Activated CD4-positive, alpha-beta T cell treated with anti-CD3 and anti-CD28 coated beads, Interleukin-2, amount 10 ng/mL, durations not matched to agents 7 days and 5 days (primary cell): ENCODE measurements at regions not wholly inside any gene's neighbourhood (a gene's known extent, or its start where the extent isn't known, plus 50 kb on each side); places are given as distances from the start of the nearest gene placed in this dataset.
"Not testable (repeated sequence)": the region's sequence is repeated elsewhere in the genome, so short reads cannot be mapped to it uniquely, and the experiment has no call there.

Experiments
- CTCF ChIA-PET: fragments of 350-600 bp; sonication (Branson Sonifier 250); formaldehyde crosslinking; loops from one replicate; lab custom pipeline; 2021; ENCODE audit warnings: antibody characterized with exemption; lab: Charles Lee
- POLR2A ChIA-PET: fragments of 350-600 bp; sonication (Branson Sonifier 250); formaldehyde crosslinking; loops from one replicate; lab custom pipeline; 2021; ENCODE audit warnings: antibody characterized with exemption; lab: Charles Lee
- DNase-seq: peaks from one replicate; pipeline ENCODE4 v3.0.0-alpha.2; 2020
- H3K27ac Mint-ChIP-seq: one replicate; pipeline ENCODE4 v1.8.0; 2021; ENCODE audit warnings: mild to moderate bottlenecking, moderate library complexity, mixed read lengths
- H3K27me3 Mint-ChIP-seq: one replicate; pipeline ENCODE4 v1.8.0; 2021; ENCODE audit warnings: mixed read lengths
- H3K36me3 Mint-ChIP-seq: one replicate; pipeline ENCODE4 v1.8.0; 2021; ENCODE audit warnings: low read depth, mixed read lengths
- H3K4me1 Mint-ChIP-seq: one replicate; pipeline ENCODE4 v1.8.0; 2021; ENCODE audit warnings: mixed read lengths
- H3K4me3 Mint-ChIP-seq: one replicate; pipeline ENCODE4 v1.8.0; 2021; ENCODE audit warnings: mild to moderate bottlenecking, moderate library complexity, mixed read lengths
- H3K9me3 Mint-ChIP-seq: one replicate; pipeline ENCODE4 v1.8.0; 2021; ENCODE audit warnings: mixed read lengths

DNA sequence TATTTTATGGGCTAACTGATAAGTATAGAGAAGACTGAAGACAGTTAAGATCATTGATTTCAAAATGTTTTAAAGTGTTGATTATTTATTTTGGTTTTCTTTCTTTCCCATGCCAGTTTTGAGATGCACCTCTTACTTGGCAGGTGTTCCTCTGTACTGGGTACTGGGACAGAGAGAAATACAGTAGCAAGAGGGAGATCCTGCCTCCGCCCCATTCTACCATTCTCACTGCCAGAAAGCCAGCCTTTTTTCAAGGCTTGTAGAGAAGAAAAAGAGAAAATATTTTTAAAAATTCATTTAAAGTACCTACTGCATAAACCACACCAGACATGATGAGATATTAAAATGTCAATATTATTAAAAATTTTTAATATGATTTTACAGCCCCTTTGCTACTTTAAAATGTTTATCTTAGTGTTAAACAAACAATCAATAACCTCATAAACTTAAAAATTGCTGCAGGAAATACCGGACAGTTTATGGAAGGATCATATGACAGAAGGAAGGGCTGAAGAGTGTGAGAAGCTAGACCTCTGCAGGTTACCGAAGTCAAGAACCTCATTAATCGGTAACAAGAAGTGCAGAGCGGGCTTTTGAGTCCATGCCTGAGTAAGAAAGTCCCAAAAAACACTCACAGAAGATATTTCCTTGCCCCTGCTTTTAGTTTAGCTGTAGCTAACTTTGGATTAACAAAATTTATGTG lies 117.8 kb upstream of the ESR1 start:
- H3K36me3 Mint-ChIP-seq: peaks cover 7% of the 10 kb centered on the region
- ChIA-PET CTCF (interaction anchor here (0.6 to 1.6 kb wide), 3 partner anchors 9 to 63 kb away, joined by 3 to 4 read pairs (median 4); no protein-coding TSS in a partner anchor), POLR2A (no interaction called here)
- peak overlapping the region; percentile 87 for H3K27ac Mint-ChIP-seq
- peaks cover 3% of the 10 kb centered on the region for H3K27me3 Mint-ChIP-seq
- H3K4me1 Mint-ChIP-seq: peaks cover 26% of the 10 kb centered on the region
- no peak for DNase-seq
- H3K4me3 Mint-ChIP-seq: peak overlapping the region; percentile 76
- H3K9me3 Mint-ChIP-seq: no peaks in the 10 kb centered on the region

DNA sequence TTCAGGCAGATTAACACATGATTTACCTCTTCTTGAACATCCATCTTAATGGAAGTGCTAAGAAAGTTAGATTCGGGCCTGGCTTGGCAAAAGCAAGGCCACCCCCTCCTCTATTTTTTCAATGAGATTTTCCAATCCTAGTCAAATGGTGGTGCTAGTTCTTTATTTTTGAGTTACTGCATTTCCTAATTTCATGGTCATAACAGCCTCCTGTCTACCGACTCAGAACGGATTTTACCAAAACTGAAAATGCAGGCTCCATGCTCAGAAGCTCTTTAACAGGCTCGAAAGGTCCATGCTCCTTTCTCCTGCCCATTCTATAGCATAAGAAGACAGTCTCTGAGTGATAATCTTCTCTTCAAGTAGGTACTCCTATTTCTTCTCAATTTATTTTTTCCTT lies 117.2 kb upstream of the ESR1 start:
- peaks cover 26% of the 10 kb centered on the region for H3K4me1 Mint-ChIP-seq
- H3K27me3 Mint-ChIP-seq: peaks cover 3% of the 10 kb centered on the region
- peak overlapping the region; percentile 87 for H3K27ac Mint-ChIP-seq
- peaks cover 7% of the 10 kb centered on the region for H3K36me3 Mint-ChIP-seq
- peak; percentile 11 for DNase-seq
- H3K4me3 Mint-ChIP-seq: peak overlapping the region; percentile 76
- no peaks in the 10 kb centered on the region for H3K9me3 Mint-ChIP-seq
- CTCF ChIA-PET: interaction anchor here (0.6 to 1.6 kb wide), 3 partner anchors 16 to 409 kb away, joined by 3 to 4 read pairs (median 3); no protein-coding TSS in a partner anchor
- POLR2A ChIA-PET: no interaction called here

DNA sequence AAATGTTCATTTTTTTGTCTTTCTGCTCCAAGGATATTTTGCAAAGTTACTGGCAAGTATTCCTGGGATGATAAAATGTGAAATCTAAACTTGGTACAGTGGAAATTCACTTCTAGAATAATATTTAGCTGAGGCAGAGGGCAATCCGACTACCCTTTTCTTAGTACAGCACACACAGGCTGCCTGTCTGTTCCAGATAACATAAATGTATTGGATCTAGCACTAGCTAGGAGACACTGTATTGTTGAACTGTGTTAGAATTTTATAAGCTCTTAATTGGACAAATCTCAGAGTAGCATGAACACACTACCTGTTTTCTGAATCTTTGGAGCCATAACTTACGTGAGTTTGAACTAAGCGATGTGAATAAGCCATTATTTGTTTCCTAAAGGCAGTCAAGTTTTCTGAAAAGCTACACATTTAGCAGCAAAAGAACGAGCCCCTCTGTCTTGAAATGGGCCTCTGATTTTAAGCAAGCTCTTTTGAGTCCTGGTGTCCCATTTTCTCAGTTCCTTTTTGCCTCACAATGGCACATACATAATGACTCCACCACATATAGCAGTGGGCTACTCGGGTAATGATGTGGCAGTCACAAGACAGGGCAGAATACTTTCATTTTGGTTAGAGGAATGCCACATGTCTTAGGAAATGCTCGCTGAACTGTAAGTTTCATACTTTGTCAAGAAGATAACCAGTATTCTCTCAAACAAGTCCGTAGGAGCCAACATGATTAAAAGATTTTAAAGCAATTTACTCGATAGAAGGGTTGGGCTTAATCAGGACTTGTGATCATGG lies 116.5 kb upstream of the ESR1 start:
- DNase-seq: peak; percentile 43
- CTCF ChIA-PET: interaction anchor here (0.7 to 1.6 kb wide), 2 partner anchors 15 to 408 kb away, joined by 3 to 4 read pairs; no protein-coding TSS in a partner anchor
- Mint-ChIP-seq H3K4me3 (peak overlapping the region; percentile 76), H3K9me3 (no peaks in the 10 kb centered on the region), H3K4me1 (peaks cover 26% of the 10 kb centered on the region), H3K27me3 (peaks cover 3% of the 10 kb centered on the region), H3K36me3 (peaks cover 7% of the 10 kb centered on the region), H3K27ac (peak overlapping the region; percentile 87)
- POLR2A ChIA-PET: interaction anchor here (0.6 kb wide), 2 partner anchors 67 to 460 kb away, joined by 3 read pairs; no protein-coding TSS in a partner anchor

DNA sequence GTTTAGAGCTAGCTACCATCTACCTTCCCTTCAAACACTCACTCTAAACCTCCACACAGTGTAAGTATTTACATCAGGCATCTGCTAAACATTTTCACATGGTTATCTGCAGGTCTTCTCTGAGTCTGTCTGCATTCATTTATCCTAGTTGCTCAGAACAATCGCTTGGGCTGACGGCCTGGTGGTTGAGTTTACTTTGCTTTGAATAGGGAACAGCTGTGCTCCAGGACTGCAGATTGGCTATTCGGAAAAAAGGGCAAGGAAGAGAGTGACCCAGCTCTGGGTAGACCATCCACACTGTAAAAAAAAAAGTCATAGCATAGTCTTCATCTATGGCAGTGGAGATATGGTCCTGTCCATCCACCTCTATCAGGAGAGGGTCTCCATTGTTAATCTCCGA lies 115.3 kb upstream of the ESR1 start:
- Mint-ChIP-seq H3K27me3 (peaks cover under 1% of the 10 kb centered on the region), H3K4me3 (no peak overlapping the region), H3K9me3 (no peaks in the 10 kb centered on the region), H3K36me3 (peaks cover 7% of the 10 kb centered on the region), H3K27ac (no peak overlapping the region), H3K4me1 (peaks cover 26% of the 10 kb centered on the region)
- CTCF ChIA-PET: no interaction called here
- POLR2A ChIA-PET: no interaction called here
- no peak for DNase-seq

DNA sequence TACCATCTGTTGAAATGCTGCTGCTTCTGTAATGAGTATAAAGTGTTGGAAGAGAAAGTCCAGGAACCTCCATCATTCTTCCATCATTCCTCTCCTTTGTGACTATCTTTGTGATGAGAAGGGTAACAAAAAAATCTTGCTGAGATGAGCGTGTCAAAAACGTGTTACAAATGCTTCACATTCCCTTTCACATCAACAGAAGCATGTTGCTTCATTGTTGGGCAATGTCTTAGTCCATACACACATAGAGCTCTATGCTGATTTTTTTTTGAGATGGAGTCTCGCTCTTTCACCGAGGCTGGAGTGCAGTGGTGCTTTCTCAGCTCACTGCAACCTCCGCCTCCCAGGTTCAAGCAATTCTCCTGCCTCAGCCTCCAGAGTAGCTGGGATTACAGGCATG lies 114.1 kb upstream of the ESR1 start:
- Mint-ChIP-seq H3K4me3 (no peak overlapping the region), H3K9me3 (no peaks in the 10 kb centered on the region), H3K4me1 (peaks cover 26% of the 10 kb centered on the region), H3K27ac (no peak overlapping the region), H3K36me3 (peaks cover 7% of the 10 kb centered on the region), H3K27me3 (no peaks in the 10 kb centered on the region)
- DNase-seq: no peak
- CTCF ChIA-PET: interaction anchor here (0.5 to 1.0 kb wide), 2 partner anchors 24 to 42 kb away, joined by 3 to 4 read pairs; no protein-coding TSS in a partner anchor
- POLR2A ChIA-PET: no interaction called here

DNA sequence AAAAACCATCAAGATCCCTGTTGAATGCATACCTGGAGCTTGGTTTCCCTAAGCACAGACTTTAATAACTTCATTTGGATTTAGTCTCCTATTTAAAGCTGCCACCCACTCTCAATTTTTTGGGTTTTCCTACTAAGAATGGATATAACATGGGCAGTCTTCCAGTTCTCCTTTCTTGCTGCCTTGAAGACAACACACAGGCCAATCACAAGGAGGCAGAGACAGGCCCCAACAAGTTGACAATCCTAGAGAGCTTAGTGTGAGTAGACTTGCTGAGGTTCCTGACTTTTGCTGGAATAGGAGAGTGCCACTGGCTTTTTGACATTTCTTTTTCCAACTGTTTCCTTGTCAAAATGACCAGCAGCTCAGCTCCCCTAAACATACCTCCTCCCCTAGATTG lies 112.3 kb upstream of the ESR1 start:
- H3K36me3 Mint-ChIP-seq: peaks cover 7% of the 10 kb centered on the region
- no peak overlapping the region for H3K4me3 Mint-ChIP-seq
- no peaks in the 10 kb centered on the region for H3K27me3 Mint-ChIP-seq
- peaks cover 21% of the 10 kb centered on the region for H3K4me1 Mint-ChIP-seq
- DNase-seq: no peak
- POLR2A ChIA-PET: no interaction called here
- H3K27ac Mint-ChIP-seq: no peak overlapping the region
- CTCF ChIA-PET: no interaction called here
- no peaks in the 10 kb centered on the region for H3K9me3 Mint-ChIP-seq

DNA sequence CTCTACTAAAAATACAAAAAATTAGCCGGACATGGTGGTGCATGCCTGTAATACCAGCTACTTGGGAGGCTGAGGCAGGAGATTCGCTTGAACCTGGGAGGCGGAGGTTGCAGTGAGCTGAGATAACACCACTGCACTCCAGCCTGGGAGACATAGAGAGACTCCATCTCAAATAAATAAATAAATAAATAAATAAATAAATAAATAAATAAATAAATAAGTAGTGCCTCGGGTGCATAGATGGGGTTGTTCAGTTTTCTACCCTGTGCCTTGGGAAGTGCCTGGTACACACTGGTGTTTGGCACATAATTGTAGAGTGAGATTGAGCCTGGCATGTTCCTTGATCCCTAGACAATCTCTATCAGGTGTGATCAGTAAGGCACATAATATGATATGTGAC lies 111.2 kb upstream of the ESR1 start:
- H3K4me3 Mint-ChIP-seq, POLR2A ChIA-PET, H3K36me3 Mint-ChIP-seq, DNase-seq, H3K27ac Mint-ChIP-seq, H3K27me3 Mint-ChIP-seq, CTCF ChIA-PET, H3K9me3 Mint-ChIP-seq: not testable (repeated sequence)
- H3K4me1 Mint-ChIP-seq: peaks cover 10% of the 10 kb centered on the region

DNA sequence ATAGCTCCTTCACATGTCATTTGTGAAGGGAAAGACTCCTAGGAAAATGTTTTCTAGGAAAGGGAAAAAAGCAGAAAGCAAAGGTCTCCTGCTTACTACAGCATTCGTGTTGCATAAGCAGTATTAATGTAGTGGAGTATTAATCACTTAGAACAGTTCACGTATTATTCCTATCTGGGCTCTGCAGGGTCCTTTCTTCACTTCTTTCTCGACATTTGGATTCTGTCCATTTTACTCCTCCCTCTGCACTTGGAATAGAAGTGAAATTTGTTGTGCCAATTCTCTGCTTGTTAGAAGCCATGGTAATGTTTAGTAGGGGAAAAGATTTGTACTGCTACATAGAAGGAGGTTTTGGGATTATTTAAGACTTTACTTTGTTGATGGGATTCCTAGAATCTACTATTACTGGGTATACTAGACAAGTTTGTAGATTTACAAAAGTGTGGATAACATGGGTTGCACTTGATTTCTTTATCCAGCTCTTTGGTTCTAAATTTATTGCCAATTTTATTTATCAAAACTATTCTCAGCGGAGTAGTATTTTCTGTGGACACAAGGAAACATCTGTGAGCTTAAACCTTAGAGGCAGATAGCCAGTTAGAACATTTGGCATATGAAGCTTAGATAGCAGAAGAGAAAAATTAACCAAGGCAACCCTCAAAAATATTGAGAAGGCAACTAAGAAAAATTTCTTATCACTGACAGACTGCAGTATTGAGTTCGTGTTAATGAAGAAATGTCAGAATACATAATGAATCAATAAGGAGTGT lies 108.4 kb upstream of the ESR1 start:
- no peaks in the 10 kb centered on the region for H3K9me3 Mint-ChIP-seq
- peaks cover 20% of the 10 kb centered on the region for H3K4me1 Mint-ChIP-seq
- no peak overlapping the region for H3K27ac Mint-ChIP-seq
- CTCF ChIA-PET: interaction anchor here (0.9 to 1.4 kb wide), 3 partner anchors 10 to 20 kb away, joined by 3 to 4 read pairs (median 3); no protein-coding TSS in a partner anchor
- no peaks in the 10 kb centered on the region for H3K27me3 Mint-ChIP-seq
- POLR2A ChIA-PET: no interaction called here
- no peak overlapping the region for H3K4me3 Mint-ChIP-seq
- H3K36me3 Mint-ChIP-seq: peaks cover 10% of the 10 kb centered on the region
- DNase-seq: no peak

DNA sequence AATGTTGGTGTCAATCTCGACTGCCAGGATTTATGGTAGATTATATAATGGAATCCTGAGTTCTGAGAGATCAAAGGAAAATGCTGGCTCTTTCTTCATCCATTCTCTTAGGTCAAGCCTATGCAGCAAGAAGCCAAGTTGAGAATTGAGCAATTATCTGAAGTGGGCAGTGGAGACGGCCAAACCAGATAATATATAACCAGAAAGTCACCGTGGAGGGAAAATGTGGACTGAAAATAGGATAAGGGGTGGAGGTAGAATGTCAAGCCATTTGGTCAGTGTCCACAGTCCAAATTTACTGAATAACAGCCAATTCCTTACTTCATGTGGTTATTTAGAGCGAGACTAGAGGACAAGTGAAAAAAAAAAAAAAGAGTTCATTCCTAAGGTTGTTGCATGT lies 107.8 kb upstream of the ESR1 start:
- no peak overlapping the region for H3K4me3 Mint-ChIP-seq
- CTCF ChIA-PET: interaction anchor here (1.0 kb wide), 1 partner anchor 19 kb away, joined by 3 read pairs; no protein-coding TSS in a partner anchor
- no peak overlapping the region for H3K27ac Mint-ChIP-seq

DNA sequence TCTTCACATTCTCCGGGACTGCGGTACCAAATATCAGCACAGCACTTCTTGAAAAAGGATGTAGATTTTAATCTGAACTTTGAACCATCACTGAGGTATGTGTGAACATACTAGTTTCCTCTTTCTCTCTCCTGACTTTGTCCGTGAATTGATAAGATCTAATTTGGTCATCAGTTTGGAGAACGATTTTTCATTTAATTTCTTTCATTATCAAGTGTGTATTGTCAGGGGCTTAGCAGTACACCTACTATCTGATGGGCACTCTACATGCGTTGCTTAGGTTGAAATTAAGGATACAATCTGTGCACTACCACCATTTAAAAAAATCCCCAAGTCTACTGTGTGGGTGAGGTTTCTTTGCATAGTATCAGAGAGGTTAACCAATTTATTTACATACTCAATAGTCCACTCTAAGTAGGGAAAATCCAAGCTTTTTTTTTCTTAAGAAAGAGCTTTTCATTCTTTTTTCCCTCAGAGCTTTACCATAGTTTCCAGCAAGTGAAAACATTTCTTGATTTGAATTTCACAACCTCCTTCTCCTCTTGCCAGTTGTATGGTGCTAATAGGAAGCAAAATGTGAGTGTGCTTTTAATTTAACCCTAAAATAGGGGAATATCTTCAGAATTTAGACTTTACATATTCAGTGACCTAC lies 105.4 kb upstream of the ESR1 start:
- ChIA-PET POLR2A (no interaction called here), CTCF (interaction anchor here (0.6 kb wide), 1 partner anchor 506 kb away, joined by 3 read pairs; no protein-coding TSS in a partner anchor)
- no peaks in the 10 kb centered on the region for H3K9me3 Mint-ChIP-seq
- peaks cover 12% of the 10 kb centered on the region for H3K36me3 Mint-ChIP-seq
- H3K27ac Mint-ChIP-seq: no peak overlapping the region
- DNase-seq: no peak
- no peaks in the 10 kb centered on the region for H3K27me3 Mint-ChIP-seq
- no peak overlapping the region for H3K4me3 Mint-ChIP-seq
- H3K4me1 Mint-ChIP-seq: peaks cover 22% of the 10 kb centered on the region

More for the DNA sequence above, 107.8 kb upstream of the ESR1 start:
- POLR2A ChIA-PET: no interaction called here
- Mint-ChIP-seq H3K4me1 (peaks cover 22% of the 10 kb centered on the region), H3K9me3 (no peaks in the 10 kb centered on the region), H3K36me3 (peaks cover 10% of the 10 kb centered on the region), H3K27me3 (no peaks in the 10 kb centered on the region)
- no peak for DNase-seq

DNA sequence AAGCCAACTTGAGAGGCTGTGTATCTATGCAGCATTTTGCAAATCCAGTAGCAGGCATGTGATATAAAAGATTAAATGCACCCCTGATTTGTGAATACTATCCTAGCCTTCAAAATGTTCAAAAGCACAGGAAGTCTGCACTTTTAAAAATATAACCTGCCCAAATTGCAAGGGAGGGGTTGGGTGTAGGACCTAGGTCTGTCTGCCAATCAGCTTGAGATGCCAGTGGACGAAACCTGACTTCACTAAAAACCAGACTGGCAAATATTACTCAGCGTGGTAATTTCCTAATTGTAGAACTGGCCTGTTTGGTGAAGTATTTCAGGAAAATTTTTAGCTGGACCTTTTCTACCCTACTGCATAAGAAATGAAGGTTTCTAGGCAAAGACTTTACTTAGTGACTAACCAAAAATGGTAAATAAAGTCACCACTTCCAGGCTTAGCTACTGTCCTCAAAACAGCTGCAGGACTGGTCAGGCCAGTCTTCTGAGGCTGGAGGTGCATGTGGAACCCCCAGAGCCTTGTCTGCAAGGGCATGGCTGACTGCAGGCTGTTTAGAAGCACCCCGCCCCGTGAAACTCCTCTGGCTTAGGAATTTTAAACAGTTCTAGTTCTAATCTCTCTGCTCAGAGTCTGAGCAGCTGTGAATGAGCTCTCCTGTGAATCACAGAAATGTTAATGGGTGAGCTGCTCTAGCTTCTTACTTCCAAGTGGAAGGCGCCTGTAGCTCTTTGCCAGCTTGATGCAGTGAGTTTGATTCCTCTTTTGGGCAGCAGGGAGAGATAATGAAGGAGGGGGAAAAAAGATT lies 104.4 kb upstream of the ESR1 start:
- H3K4me3 Mint-ChIP-seq: no peak overlapping the region
- no peak for DNase-seq
- ChIA-PET POLR2A (no interaction called here), CTCF (no interaction called here)
- H3K36me3 Mint-ChIP-seq: peaks cover 12% of the 10 kb centered on the region
- H3K27ac Mint-ChIP-seq: no peak overlapping the region
- H3K9me3 Mint-ChIP-seq: no peaks in the 10 kb centered on the region
- H3K27me3 Mint-ChIP-seq: peaks cover 3% of the 10 kb centered on the region
- peaks cover 22% of the 10 kb centered on the region for H3K4me1 Mint-ChIP-seq
